HUES48 (cell line): ENCODE measurements at regions not wholly inside any gene's neighbourhood (a gene's known extent, or its start where the extent isn't known, plus 50 kb on each side); places are given as distances from the start of the nearest gene placed in this dataset.

Experiments used
- H3K27ac ChIP-seq: one replicate; pipeline ENCODE4 v1.7.0; 2013; ENCODE audit warnings: low read depth, low read length, inconsistent platforms
- H3K27me3 ChIP-seq: 2 replicates; pipeline ENCODE4 v1.6.1; 2013; ENCODE audit warnings: mild to moderate bottlenecking, low read length; ENCODE audit not compliant: control insufficient read depth, insufficient read depth
- H3K36me3 ChIP-seq: 2 replicates; pipeline ENCODE4 v1.6.1; 2013; ENCODE audit warnings: low read length; ENCODE audit not compliant: control insufficient read depth, insufficient read depth
- H3K4me1 ChIP-seq: 2 replicates; pipeline ENCODE4 v1.6.1; 2013; ENCODE audit warnings: mild to moderate bottlenecking, low read length; ENCODE audit not compliant: control insufficient read depth, insufficient read depth
- H3K4me3 ChIP-seq: 2 replicates; pipeline ENCODE4 v1.5.1; 2013; ENCODE audit warnings: mild to moderate bottlenecking, low read depth, low read length
- H3K9ac ChIP-seq: 2 replicates; pipeline ENCODE4 v1.6.1; 2013; ENCODE audit warnings: mild to moderate bottlenecking, low read depth, low read length, moderate library complexity
- H3K9me3 ChIP-seq: 2 replicates; pipeline ENCODE4 v1.6.1; 2013; ENCODE audit warnings: low read length; ENCODE audit not compliant: control insufficient read depth, insufficient read depth

GRCh38 chr4:14078326-14078725 lies 450.8 kb upstream of the BOD1L1 start:
- Histone ChIP-seq H3K27ac (no peak overlapping the region), H3K9ac (no peak overlapping the region), H3K27me3 (no peaks in the 10 kb centered on the region), H3K9me3 (no peaks in the 10 kb centered on the region), H3K4me1 (no peaks in the 10 kb centered on the region), H3K4me3 (no peak overlapping the region), H3K36me3 (no peaks in the 10 kb centered on the region)

GRCh38 chr4:14079601-14080000 lies 452.1 kb upstream of the BOD1L1 start:
- Histone ChIP-seq H3K9me3 (no peaks in the 10 kb centered on the region), H3K4me1 (peaks cover 10% of the 10 kb centered on the region), H3K27me3 (no peaks in the 10 kb centered on the region), H3K27ac (no peak overlapping the region), H3K36me3 (no peaks in the 10 kb centered on the region), H3K9ac (no peak overlapping the region), H3K4me3 (no peak overlapping the region)

GRCh38 chr4:14083150-14083549 lies 455.6 kb upstream of the BOD1L1 start:
- Histone ChIP-seq H3K9me3 (0 out of 2 replicates have a peak, but pooled peaks cover 4% of the 10 kb centered on the region), H3K36me3 (no peaks in the 10 kb centered on the region), H3K4me1 (peaks cover 10% of the 10 kb centered on the region), H3K27ac (no peak overlapping the region), H3K4me3 (no peak overlapping the region), H3K27me3 (no peaks in the 10 kb centered on the region), H3K9ac (no peak overlapping the region)

- Histone ChIP-seq H3K27ac (peak overlapping the region; percentile 8), H3K4me3 (no peak overlapping the region), H3K27me3 (no peaks in the 10 kb centered on the region), H3K36me3 (no peaks in the 10 kb centered on the region), H3K4me1 (peaks cover 10% of the 10 kb centered on the region), H3K9me3 (0 out of 2 replicates have a peak, but pooled peaks cover 4% of the 10 kb centered on the region), H3K9ac (no peak overlapping the region)
Measured at GRCh38 chr4:14084598-14084997, 457.1 kb upstream of the BOD1L1 start.

GRCh38 chr4:14087459-14087858 lies 459.9 kb upstream of the BOD1L1 start:
- Histone ChIP-seq H3K4me1 (peaks cover 10% of the 10 kb centered on the region), H3K4me3 (no peak overlapping the region), H3K9ac (no peak overlapping the region), H3K27ac (no peak overlapping the region), H3K36me3 (no peaks in the 10 kb centered on the region), H3K9me3 (0 out of 2 replicates have a peak, but pooled peaks cover 4% of the 10 kb centered on the region), H3K27me3 (no peaks in the 10 kb centered on the region)

- Histone ChIP-seq H3K9ac (no peak overlapping the region), H3K4me1 (peaks cover 10% of the 10 kb centered on the region), H3K27me3 (no peaks in the 10 kb centered on the region), H3K27ac (no peak overlapping the region), H3K4me3 (no peak overlapping the region), H3K9me3 (0 out of 2 replicates have a peak, but pooled peaks cover 4% of the 10 kb centered on the region), H3K36me3 (no peaks in the 10 kb centered on the region)
Measured at GRCh38 chr4:14087921-14088320, 460.4 kb upstream of the BOD1L1 start.

GRCh38 chr4:14091531-14091930 lies 464.0 kb upstream of the BOD1L1 start:
- no peak overlapping the region for H3K27ac ChIP-seq
- no peak overlapping the region for H3K4me3 ChIP-seq
- H3K27me3 ChIP-seq, result no peaks in the 10 kb centered on the region
- no peaks in the 10 kb centered on the region for H3K4me1 ChIP-seq
- H3K9ac ChIP-seq, result no peak overlapping the region
- H3K36me3 ChIP-seq, result no peaks in the 10 kb centered on the region
- H3K9me3 ChIP-seq, result no peaks in the 10 kb centered on the region

- H3K4me1 ChIP-seq, result no peaks in the 10 kb centered on the region
- H3K9me3 ChIP-seq, result no peaks in the 10 kb centered on the region
- no peak overlapping the region for H3K4me3 ChIP-seq
- no peaks in the 10 kb centered on the region for H3K36me3 ChIP-seq
- H3K27me3 ChIP-seq, result no peaks in the 10 kb centered on the region
- no peak overlapping the region for H3K27ac ChIP-seq
- no peak overlapping the region for H3K9ac ChIP-seq
Measured at GRCh38 chr4:14091966-14092365, 464.4 kb upstream of the BOD1L1 start.

- Histone ChIP-seq H3K9ac (no peak overlapping the region), H3K4me1 (no peaks in the 10 kb centered on the region)
Measured at GRCh38 chr4:14092741-14093140, 465.2 kb upstream of the BOD1L1 start.

GRCh38 chr4:14095831-14096230 lies 468.3 kb upstream of the BOD1L1 start:
- H3K27ac ChIP-seq, result no peak overlapping the region
- H3K4me3 ChIP-seq, result no peak overlapping the region
- no peaks in the 10 kb centered on the region for H3K36me3 ChIP-seq
- H3K9me3 ChIP-seq, result no peaks in the 10 kb centered on the region
- no peak overlapping the region for H3K9ac ChIP-seq
- no peaks in the 10 kb centered on the region for H3K27me3 ChIP-seq
- no peaks in the 10 kb centered on the region for H3K4me1 ChIP-seq

More at GRCh38 chr4:14092741-14093140, 465.2 kb upstream of the BOD1L1 start:
- Histone ChIP-seq H3K27me3 (no peaks in the 10 kb centered on the region), H3K27ac (no peak overlapping the region), H3K36me3 (no peaks in the 10 kb centered on the region), H3K4me3 (no peak overlapping the region), H3K9me3 (no peaks in the 10 kb centered on the region)

GRCh38 chr4:14096396-14096965 lies 469.0 kb upstream of the BOD1L1 start:
- H3K27ac ChIP-seq, result no peak overlapping the region
- no peak overlapping the region for H3K9ac ChIP-seq
- no peaks in the 10 kb centered on the region for H3K9me3 ChIP-seq
- H3K4me1 ChIP-seq, result no peaks in the 10 kb centered on the region
- H3K36me3 ChIP-seq, result no peaks in the 10 kb centered on the region
- H3K27me3 ChIP-seq, result no peaks in the 10 kb centered on the region
- no peak overlapping the region for H3K4me3 ChIP-seq
